HepG2 (cell line): ENCODE measurements at regions not wholly inside any gene's neighbourhood (a gene's known extent, or its start where the extent isn't known, plus 50 kb on each side); places are given as distances from the start of the nearest gene placed in this dataset.

Source experiments
- AKAP8 ChIP-seq: sonication (generic); formaldehyde crosslinking; IDR thresholded peaks from 2 replicates; pipeline ENCODE4 v1.5.1; 2020; ENCODE audit warnings: mild to moderate bottlenecking, missing genetic modification reagents
- CENPBD1 ChIP-seq: sonication (generic); formaldehyde crosslinking; IDR thresholded peaks from 2 replicates; pipeline ENCODE4 v1.8.0; 2022; ENCODE audit warnings: missing genetic modification reagents, low read depth, mild to moderate bottlenecking, borderline replicate concordance
- DNMT1 ChIP-seq: sonication (generic); formaldehyde crosslinking; IDR thresholded peaks from 2 replicates; pipeline ENCODE4 v1.5.1; 2020; ENCODE audit warnings: mild to moderate bottlenecking, missing genetic modification reagents
- ELF1 ChIP-seq: sonication (generic); formaldehyde crosslinking; IDR thresholded peaks from 2 replicates; pipeline ENCODE4 v1.4.0; 2020; ENCODE audit warnings: missing genetic modification reagents
- KDM5B ChIP-seq: sonication (generic); formaldehyde crosslinking; IDR thresholded peaks from 2 replicates; pipeline ENCODE4 v1.4.0; 2020; ENCODE audit warnings: missing genetic modification reagents, mild to moderate bottlenecking, borderline replicate concordance
- MXD4 ChIP-seq: IDR thresholded peaks from 2 replicates; pipeline ENCODE4 v1.6.1; 2016; ENCODE audit warnings: mild to moderate bottlenecking, missing biosample characterization, missing genetic modification reagents
- MYPOP ChIP-seq: sonication (generic); formaldehyde crosslinking; IDR thresholded peaks from 2 replicates; pipeline ENCODE4 v1.8.1; 2023; ENCODE audit warnings: mild to moderate bottlenecking, moderate library complexity, missing genetic modification reagents
- NFE2L2 ChIP-seq: fragments of 150-350 bp; IDR thresholded peaks from 2 replicates; pipeline ENCODE4 v1.6.1; 2014; ENCODE audit warnings: low read length
- NPAS2 ChIP-seq: sonication (generic); formaldehyde crosslinking; IDR thresholded peaks from 2 replicates; pipeline ENCODE4 v1.8.0; 2022; ENCODE audit warnings: mild to moderate bottlenecking, missing genetic modification reagents, borderline replicate concordance
- PRDM10 ChIP-seq: sonication (generic); formaldehyde crosslinking; IDR thresholded peaks from 2 replicates; pipeline ENCODE4 v1.4.0; 2020; ENCODE audit warnings: low read depth, missing genetic modification reagents
- REPIN1 ChIP-seq: sonication (generic); formaldehyde crosslinking; IDR thresholded peaks from 2 replicates; pipeline ENCODE4 v1.8.0; 2022; ENCODE audit warnings: missing genetic modification reagents, low read depth, mild to moderate bottlenecking, borderline replicate concordance
- TAF15 ChIP-seq: fragments of 200-400 bp; formaldehyde crosslinking; IDR thresholded peaks from one replicate; pipeline ENCODE4 v1.6.1; 2018; ENCODE audit warnings: mild to moderate bottlenecking, low read depth, low read length; ENCODE audit not compliant: poor library complexity, severe bottlenecking
- ZBTB43 ChIP-seq: sonication (generic); formaldehyde crosslinking; conservative IDR thresholded peaks from 2 replicates; pipeline ENCODE4 v1.4.0; 2020; ENCODE audit warnings: missing genetic modification reagents
- ZIK1 ChIP-seq: sonication (generic); formaldehyde crosslinking; IDR thresholded peaks from 2 replicates; pipeline ENCODE4 v1.5.0; 2020; ENCODE audit warnings: mild to moderate bottlenecking, low read depth, missing genetic modification reagents, borderline replicate concordance
- ZNF207 ChIP-seq: fragments of 450-650 bp; IDR thresholded peaks from 2 replicates; pipeline ENCODE4 v1.6.1; 2016; ENCODE audit warnings: antibody characterized with exemption, borderline replicate concordance
- ZNF230 ChIP-seq: sonication (generic); formaldehyde crosslinking; IDR thresholded peaks from 2 replicates; pipeline ENCODE4 v1.4.0; 2020; ENCODE audit warnings: mild to moderate bottlenecking, missing genetic modification reagents
- ZNF280B ChIP-seq: sonication (generic); formaldehyde crosslinking; IDR thresholded peaks from 2 replicates; pipeline ENCODE4 v1.5.0; 2020; ENCODE audit warnings: missing genetic modification reagents, mild to moderate bottlenecking, borderline replicate concordance
- ZNF451 ChIP-seq: sonication (generic); formaldehyde crosslinking; IDR thresholded peaks from 2 replicates; pipeline ENCODE4 v1.5.0; 2020; ENCODE audit warnings: mild to moderate bottlenecking, missing genetic modification reagents
- ZNF616 ChIP-seq: sonication (generic); formaldehyde crosslinking; IDR thresholded peaks from 2 replicates; pipeline ENCODE4 v1.5.0; 2020; ENCODE audit warnings: low read depth, mild to moderate bottlenecking, missing genetic modification reagents
- ZNF670 ChIP-seq: sonication (generic); formaldehyde crosslinking; IDR thresholded peaks from 2 replicates; pipeline ENCODE4 v1.8.0; 2022; ENCODE audit warnings: mild to moderate bottlenecking, missing genetic modification reagents, borderline replicate concordance

- TF ChIP-seq ZBTB43 (CRISPR knock-in tag) (peak; percentile 97), ZIK1 (no peak; the same call in 1 of the 2 replicates), MYPOP (no peak), DNMT1 (CRISPR knock-in tag) (no peak), ZNF616 (CRISPR knock-in tag) (no peak), MXD4 (CRISPR knock-in tag) (peak; percentile 77; the same call in 1 of the 2 replicates), ZNF280B (no peak), PRDM10 (CRISPR knock-in tag) (peak; percentile 73; the same call in 1 of the 2 replicates), ZNF451 (CRISPR knock-in tag) (no peak), ZNF207 (no peak), KDM5B (no peak), CENPBD1 (CRISPR knock-in tag) (no peak), REPIN1 (CRISPR knock-in tag) (peak; percentile 91; the same call in 1 of the 2 replicates), AKAP8 (peak; percentile 65; the same call in 1 of the 2 replicates), ELF1 (peak; percentile 25; the same call in 1 of the 2 replicates), NFE2L2 (no peak), ZNF670 (CRISPR knock-in tag) (no peak), NPAS2 (CRISPR knock-in tag) (no peak), TAF15 (no peak), ZNF230 (CRISPR knock-in tag) (no peak)
Measured at GRCh38 chr2:145800151-145801091, 1280.5 kb upstream of the ZEB2 start (continued).
